Activated naive CD8-positive, alpha-beta T cell treated with anti-CD3 and anti-CD28 coated beads, Interleukin-2, amount 10 ng/mL, durations not matched to agents 7 days and 5 days (primary cell): ENCODE measurements at regions not wholly inside any gene's neighbourhood (a gene's known extent, or its start where the extent isn't known, plus 50 kb on each side); places are given as distances from the start of the nearest gene placed in this dataset.
A peak's percentile ranks its signal among the peaks of the same experiment; 100 is the strongest.

ENCODE experiments used
- ATAC-seq: fragments of 150-1000 bp; cut with Tn5 transposase; one replicate; pipeline ENCODE4 v1.10.0; 2021; ENCODE audit warnings: low read depth, moderate library complexity
- POLR2A ChIA-PET: fragments of 350-600 bp; sonication (Branson Sonifier 250); formaldehyde crosslinking; loops from one replicate; lab custom pipeline; 2021; ENCODE audit warnings: antibody characterized with exemption; lab: Charles Lee
- DNase-seq: peaks from one replicate; pipeline ENCODE4 v3.0.0; 2021
- H3K27ac Mint-ChIP-seq: one replicate; pipeline ENCODE4 v1.8.0; 2022; ENCODE audit warnings: mild to moderate bottlenecking, mixed read lengths
- H3K27me3 Mint-ChIP-seq: one replicate; pipeline ENCODE4 v1.8.0; 2022; ENCODE audit warnings: mild to moderate bottlenecking, moderate library complexity, mixed read lengths
- H3K36me3 Mint-ChIP-seq: one replicate; pipeline ENCODE4 v1.8.0; 2021; ENCODE audit warnings: mild to moderate bottlenecking, mixed read lengths
- H3K4me1 Mint-ChIP-seq: one replicate; pipeline ENCODE4 v1.8.0; 2021; ENCODE audit warnings: mixed read lengths
- H3K4me3 Mint-ChIP-seq: one replicate; pipeline ENCODE4 v1.8.0; 2022; ENCODE audit warnings: mild to moderate bottlenecking, moderate library complexity, mixed read lengths
- H3K9me3 Mint-ChIP-seq: one replicate; pipeline ENCODE4 v1.8.0; 2021; ENCODE audit warnings: mixed read lengths

DNA sequence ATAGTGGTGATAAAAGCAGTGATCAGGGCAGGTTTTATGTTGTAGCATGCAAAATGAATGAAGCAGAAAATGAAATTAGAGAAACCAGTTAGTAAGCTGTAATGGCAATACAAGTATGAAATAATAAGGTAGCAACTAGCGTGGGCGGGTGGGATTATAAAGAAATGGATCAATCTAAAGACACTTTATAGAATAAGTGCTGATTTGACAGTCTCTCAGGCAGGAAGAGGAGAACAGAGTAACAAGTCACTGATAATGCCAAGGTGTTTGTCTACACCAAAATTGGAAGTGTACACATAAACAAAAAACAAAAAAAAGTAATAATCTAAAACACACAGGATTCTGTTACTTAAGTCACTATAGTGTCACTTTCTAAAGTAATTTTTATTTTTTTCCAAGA lies 51.0 kb upstream of the PCBP1 start:
- POLR2A ChIA-PET, result no interaction called here

GRCh38 chr2:70035344-70035844 lies 51.9 kb upstream of the PCBP1 start:
- no peak for ATAC-seq
- Mint-ChIP-seq H3K36me3 (peaks cover 25% of the 10 kb centered on the region), H3K27me3 (no peaks in the 10 kb centered on the region), H3K9me3 (peaks cover 2% of the 10 kb centered on the region), H3K4me1 (peaks cover 33% of the 10 kb centered on the region), H3K27ac (peak overlapping the region; percentile 17), H3K4me3 (no peak overlapping the region)
- DNase-seq, result no peak
- POLR2A ChIA-PET, result interaction anchor here (1.5 kb wide), 1 partner anchor 34 kb away, joined by 5 read pairs; no protein-coding TSS in a partner anchor

More for the DNA sequence above, 51.0 kb upstream of the PCBP1 start:
- no peak for ATAC-seq
- DNase-seq, result no peak
- H3K9me3 Mint-ChIP-seq, result peaks cover 2% of the 10 kb centered on the region
- H3K36me3 Mint-ChIP-seq, result peaks cover 29% of the 10 kb centered on the region
- no peak overlapping the region for H3K4me3 Mint-ChIP-seq
- no peaks in the 10 kb centered on the region for H3K27me3 Mint-ChIP-seq
- H3K4me1 Mint-ChIP-seq, result peaks cover 33% of the 10 kb centered on the region
- no peak overlapping the region for H3K27ac Mint-ChIP-seq

- no peak for DNase-seq
- no peaks in the 10 kb centered on the region for H3K27me3 Mint-ChIP-seq
- H3K27ac Mint-ChIP-seq, result no peak overlapping the region
- H3K36me3 Mint-ChIP-seq, result peaks cover 9% of the 10 kb centered on the region
- POLR2A ChIA-PET, result no interaction called here
- H3K4me3 Mint-ChIP-seq, result no peak overlapping the region
- H3K9me3 Mint-ChIP-seq, result no peaks in the 10 kb centered on the region
- no peak for ATAC-seq
- H3K4me1 Mint-ChIP-seq, result peaks cover 18% of the 10 kb centered on the region
Observed at GRCh38 chr2:70030724-70031420, 56.4 kb upstream of the PCBP1 start.

DNA sequence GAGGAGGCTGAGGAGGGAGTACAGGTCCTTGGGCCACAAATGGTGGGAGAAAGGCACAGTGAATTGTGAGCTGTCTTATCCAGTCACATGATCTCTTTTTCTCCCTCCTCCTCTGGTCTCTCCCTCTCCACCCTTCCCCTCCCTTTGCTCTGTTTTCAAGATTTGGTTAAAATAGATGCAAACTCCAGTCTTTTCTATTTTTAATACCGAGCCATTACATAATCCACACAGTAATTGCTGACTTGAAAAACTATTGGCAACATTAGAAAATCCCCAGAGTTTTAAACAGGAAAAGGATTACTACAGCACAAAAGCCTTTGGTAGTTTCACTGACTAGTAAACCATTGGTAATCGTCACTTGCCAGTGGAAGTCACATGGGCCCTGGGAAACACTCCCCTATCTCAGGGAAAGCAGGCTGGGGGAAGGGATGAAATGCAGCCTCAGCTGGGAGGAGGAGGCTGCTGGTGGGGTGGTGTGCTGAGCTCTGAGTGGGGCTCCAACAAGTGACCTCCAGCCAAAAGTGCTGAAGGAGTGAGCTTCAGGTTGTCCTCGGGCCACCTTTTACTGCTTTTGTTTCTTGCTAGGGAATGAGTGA lies 57.4 kb upstream of the PCBP1 start:
- Mint-ChIP-seq H3K4me1 (peaks cover 13% of the 10 kb centered on the region), H3K4me3 (no peak overlapping the region), H3K36me3 (peaks cover 11% of the 10 kb centered on the region), H3K9me3 (no peaks in the 10 kb centered on the region), H3K27me3 (no peaks in the 10 kb centered on the region), H3K27ac (no peak overlapping the region)
- ATAC-seq (no peak), DNase-seq (no peak)
- POLR2A ChIA-PET, result no interaction called here

DNA sequence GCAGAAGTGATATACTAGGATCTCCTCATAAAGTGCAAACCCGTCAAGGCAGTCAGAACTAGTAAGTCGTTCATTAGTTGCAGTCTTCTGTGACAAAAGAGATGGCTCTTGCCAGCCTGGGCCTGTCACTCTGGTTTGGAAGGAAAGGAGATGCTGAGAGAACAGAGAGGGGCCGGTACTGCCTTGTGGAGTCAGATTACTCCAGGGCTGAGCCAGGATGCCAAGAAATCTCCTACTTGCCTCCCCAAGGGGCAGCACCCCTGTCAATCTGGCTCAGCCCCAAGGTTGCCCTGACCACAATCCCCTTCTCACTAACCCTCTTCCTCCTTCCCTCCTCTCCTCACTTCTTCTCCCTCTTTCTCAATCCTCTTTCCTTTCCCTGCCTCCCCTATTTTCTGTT lies 62.9 kb upstream of the ASPRV1 start:
- DNase-seq (no peak), ATAC-seq (no peak)
- POLR2A ChIA-PET, result no interaction called here
- Mint-ChIP-seq H3K27me3 (no peaks in the 10 kb centered on the region), H3K27ac (no peak overlapping the region), H3K4me1 (peaks cover 7% of the 10 kb centered on the region), H3K9me3 (no peaks in the 10 kb centered on the region), H3K4me3 (no peak overlapping the region), H3K36me3 (peaks cover 16% of the 10 kb centered on the region)

DNA sequence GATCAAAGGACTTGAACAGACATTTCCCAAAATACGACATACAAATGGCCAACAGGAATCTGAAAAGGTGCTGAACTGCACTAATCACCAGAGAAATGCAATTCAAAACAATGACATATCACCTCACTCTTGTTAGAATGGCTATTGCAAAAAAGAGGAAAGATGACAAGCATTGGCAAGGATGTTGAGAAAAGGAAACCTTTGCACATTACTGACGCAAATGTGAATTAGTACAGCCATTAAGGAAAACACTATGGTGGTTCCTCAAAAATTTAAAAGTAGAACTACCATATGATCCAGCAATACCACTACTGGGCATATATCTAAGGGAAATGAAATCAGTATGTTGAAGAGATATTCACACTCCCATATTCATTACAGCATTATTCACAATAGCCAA lies 57.7 kb upstream of the ASPRV1 start:
- no peak for ATAC-seq
- POLR2A ChIA-PET, result no interaction called here
- H3K27ac Mint-ChIP-seq, result no peak overlapping the region

GRCh38 chr2:70017962-70018361 lies 56.5 kb upstream of the ASPRV1 start:
- POLR2A ChIA-PET, result no interaction called here
- ATAC-seq (no peak), DNase-seq (no peak)
- Mint-ChIP-seq H3K4me1 (peaks cover 15% of the 10 kb centered on the region), H3K36me3 (peaks cover 58% of the 10 kb centered on the region), H3K27ac (no peak overlapping the region), H3K27me3 (no peaks in the 10 kb centered on the region), H3K9me3 (peaks cover 6% of the 10 kb centered on the region), H3K4me3 (no peak overlapping the region)

More for the DNA sequence above, 57.7 kb upstream of the ASPRV1 start:
- H3K4me3 Mint-ChIP-seq, result no peak overlapping the region
- H3K9me3 Mint-ChIP-seq, result peaks cover 6% of the 10 kb centered on the region
- H3K36me3 Mint-ChIP-seq, result peaks cover 52% of the 10 kb centered on the region
- no peaks in the 10 kb centered on the region for H3K27me3 Mint-ChIP-seq
- no peak for DNase-seq
- peaks cover 15% of the 10 kb centered on the region for H3K4me1 Mint-ChIP-seq

- Mint-ChIP-seq H3K4me1 (peaks cover 23% of the 10 kb centered on the region), H3K27ac (peak overlapping the region; percentile 63), H3K36me3 (peaks cover 58% of the 10 kb centered on the region), H3K9me3 (peaks cover 6% of the 10 kb centered on the region), H3K4me3 (peak overlapping the region; percentile 17), H3K27me3 (no peaks in the 10 kb centered on the region)
- ATAC-seq (peak; percentile 63), DNase-seq (no peak)
- POLR2A ChIA-PET, result no interaction called here
Observed at GRCh38 chr2:70014959-70015358, 53.5 kb upstream of the ASPRV1 start.

DNA sequence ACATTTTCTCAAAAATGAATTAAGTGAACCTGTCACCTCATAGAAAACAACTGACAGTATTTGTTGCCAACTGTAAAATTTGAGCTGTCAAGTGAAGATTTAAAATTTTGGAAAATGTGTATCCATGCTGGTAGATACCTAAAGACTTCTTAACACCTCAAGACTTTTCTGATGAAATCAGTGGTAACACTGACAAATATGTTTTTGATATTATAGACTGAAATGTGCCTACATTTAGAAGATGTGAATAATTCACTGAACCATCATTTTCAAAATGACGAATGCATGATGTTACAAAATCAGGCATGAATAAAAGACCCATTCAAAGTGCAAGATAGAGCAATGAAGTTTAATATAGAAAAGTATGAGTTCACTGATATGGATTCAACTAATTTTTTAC lies 51.5 kb upstream of the ASPRV1 start:
- POLR2A ChIA-PET, result no interaction called here
- Mint-ChIP-seq H3K9me3 (peaks cover 6% of the 10 kb centered on the region), H3K4me1 (peaks cover 17% of the 10 kb centered on the region), H3K27me3 (no peaks in the 10 kb centered on the region), H3K27ac (no peak overlapping the region), H3K36me3 (peaks cover 44% of the 10 kb centered on the region), H3K4me3 (no peak overlapping the region)
- DNase-seq, result no peak
- no peak for ATAC-seq

- POLR2A ChIA-PET, result no interaction called here
- Mint-ChIP-seq H3K9me3 (peaks cover 3% of the 10 kb centered on the region), H3K27ac (no peak overlapping the region), H3K27me3 (no peaks in the 10 kb centered on the region), H3K4me1 (peaks cover 17% of the 10 kb centered on the region), H3K36me3 (peaks cover 35% of the 10 kb centered on the region), H3K4me3 (no peak overlapping the region)
- ATAC-seq (no peak), DNase-seq (no peak)
Observed at GRCh38 chr2:70011786-70012185, 50.4 kb upstream of the ASPRV1 start.

- no peak overlapping the region for H3K27ac Mint-ChIP-seq
Observed at GRCh38 chr2:70011335-70011734, 49.9 kb upstream of the ASPRV1 start.

More at GRCh38 chr2:70011335-70011734, 49.9 kb upstream of the ASPRV1 start:
- H3K9me3 Mint-ChIP-seq, result peaks cover 3% of the 10 kb centered on the region
- no peaks in the 10 kb centered on the region for H3K27me3 Mint-ChIP-seq
- POLR2A ChIA-PET, result no interaction called here
- H3K36me3 Mint-ChIP-seq, result peaks cover 31% of the 10 kb centered on the region
- H3K4me3 Mint-ChIP-seq, result no peak overlapping the region
- ATAC-seq (no peak), DNase-seq (no peak)
- H3K4me1 Mint-ChIP-seq, result peaks cover 17% of the 10 kb centered on the region
